H1 (cell line): ENCODE measurements at regions not wholly inside any gene's neighbourhood (a gene's known extent, or its start where the extent isn't known, plus 50 kb on each side); places are given as distances from the start of the nearest gene placed in this dataset.

Experiments
- YY1 ChIP-seq: IDR thresholded peaks from 2 replicates; pipeline ENCODE4 v1.6.1; 2011; ENCODE audit warnings: low read depth, mild to moderate bottlenecking, low read length
- TF ChIP-seq, protein P1 (sequence below): fragments of 300-600 bp; sonication (generic); IDR thresholded peaks from 2 replicates; pipeline ENCODE4 v1.7.1; 2012; ENCODE audit warnings: low read length, moderate library complexity, mild to moderate bottlenecking, inconsistent platforms; ENCODE audit not compliant: insufficient replicate concordance

GRCh38 chr4:138673053-138673452, 342.5 kb upstream of the NOCT start (continued):
- TF ChIP-seq, protein P1, sequence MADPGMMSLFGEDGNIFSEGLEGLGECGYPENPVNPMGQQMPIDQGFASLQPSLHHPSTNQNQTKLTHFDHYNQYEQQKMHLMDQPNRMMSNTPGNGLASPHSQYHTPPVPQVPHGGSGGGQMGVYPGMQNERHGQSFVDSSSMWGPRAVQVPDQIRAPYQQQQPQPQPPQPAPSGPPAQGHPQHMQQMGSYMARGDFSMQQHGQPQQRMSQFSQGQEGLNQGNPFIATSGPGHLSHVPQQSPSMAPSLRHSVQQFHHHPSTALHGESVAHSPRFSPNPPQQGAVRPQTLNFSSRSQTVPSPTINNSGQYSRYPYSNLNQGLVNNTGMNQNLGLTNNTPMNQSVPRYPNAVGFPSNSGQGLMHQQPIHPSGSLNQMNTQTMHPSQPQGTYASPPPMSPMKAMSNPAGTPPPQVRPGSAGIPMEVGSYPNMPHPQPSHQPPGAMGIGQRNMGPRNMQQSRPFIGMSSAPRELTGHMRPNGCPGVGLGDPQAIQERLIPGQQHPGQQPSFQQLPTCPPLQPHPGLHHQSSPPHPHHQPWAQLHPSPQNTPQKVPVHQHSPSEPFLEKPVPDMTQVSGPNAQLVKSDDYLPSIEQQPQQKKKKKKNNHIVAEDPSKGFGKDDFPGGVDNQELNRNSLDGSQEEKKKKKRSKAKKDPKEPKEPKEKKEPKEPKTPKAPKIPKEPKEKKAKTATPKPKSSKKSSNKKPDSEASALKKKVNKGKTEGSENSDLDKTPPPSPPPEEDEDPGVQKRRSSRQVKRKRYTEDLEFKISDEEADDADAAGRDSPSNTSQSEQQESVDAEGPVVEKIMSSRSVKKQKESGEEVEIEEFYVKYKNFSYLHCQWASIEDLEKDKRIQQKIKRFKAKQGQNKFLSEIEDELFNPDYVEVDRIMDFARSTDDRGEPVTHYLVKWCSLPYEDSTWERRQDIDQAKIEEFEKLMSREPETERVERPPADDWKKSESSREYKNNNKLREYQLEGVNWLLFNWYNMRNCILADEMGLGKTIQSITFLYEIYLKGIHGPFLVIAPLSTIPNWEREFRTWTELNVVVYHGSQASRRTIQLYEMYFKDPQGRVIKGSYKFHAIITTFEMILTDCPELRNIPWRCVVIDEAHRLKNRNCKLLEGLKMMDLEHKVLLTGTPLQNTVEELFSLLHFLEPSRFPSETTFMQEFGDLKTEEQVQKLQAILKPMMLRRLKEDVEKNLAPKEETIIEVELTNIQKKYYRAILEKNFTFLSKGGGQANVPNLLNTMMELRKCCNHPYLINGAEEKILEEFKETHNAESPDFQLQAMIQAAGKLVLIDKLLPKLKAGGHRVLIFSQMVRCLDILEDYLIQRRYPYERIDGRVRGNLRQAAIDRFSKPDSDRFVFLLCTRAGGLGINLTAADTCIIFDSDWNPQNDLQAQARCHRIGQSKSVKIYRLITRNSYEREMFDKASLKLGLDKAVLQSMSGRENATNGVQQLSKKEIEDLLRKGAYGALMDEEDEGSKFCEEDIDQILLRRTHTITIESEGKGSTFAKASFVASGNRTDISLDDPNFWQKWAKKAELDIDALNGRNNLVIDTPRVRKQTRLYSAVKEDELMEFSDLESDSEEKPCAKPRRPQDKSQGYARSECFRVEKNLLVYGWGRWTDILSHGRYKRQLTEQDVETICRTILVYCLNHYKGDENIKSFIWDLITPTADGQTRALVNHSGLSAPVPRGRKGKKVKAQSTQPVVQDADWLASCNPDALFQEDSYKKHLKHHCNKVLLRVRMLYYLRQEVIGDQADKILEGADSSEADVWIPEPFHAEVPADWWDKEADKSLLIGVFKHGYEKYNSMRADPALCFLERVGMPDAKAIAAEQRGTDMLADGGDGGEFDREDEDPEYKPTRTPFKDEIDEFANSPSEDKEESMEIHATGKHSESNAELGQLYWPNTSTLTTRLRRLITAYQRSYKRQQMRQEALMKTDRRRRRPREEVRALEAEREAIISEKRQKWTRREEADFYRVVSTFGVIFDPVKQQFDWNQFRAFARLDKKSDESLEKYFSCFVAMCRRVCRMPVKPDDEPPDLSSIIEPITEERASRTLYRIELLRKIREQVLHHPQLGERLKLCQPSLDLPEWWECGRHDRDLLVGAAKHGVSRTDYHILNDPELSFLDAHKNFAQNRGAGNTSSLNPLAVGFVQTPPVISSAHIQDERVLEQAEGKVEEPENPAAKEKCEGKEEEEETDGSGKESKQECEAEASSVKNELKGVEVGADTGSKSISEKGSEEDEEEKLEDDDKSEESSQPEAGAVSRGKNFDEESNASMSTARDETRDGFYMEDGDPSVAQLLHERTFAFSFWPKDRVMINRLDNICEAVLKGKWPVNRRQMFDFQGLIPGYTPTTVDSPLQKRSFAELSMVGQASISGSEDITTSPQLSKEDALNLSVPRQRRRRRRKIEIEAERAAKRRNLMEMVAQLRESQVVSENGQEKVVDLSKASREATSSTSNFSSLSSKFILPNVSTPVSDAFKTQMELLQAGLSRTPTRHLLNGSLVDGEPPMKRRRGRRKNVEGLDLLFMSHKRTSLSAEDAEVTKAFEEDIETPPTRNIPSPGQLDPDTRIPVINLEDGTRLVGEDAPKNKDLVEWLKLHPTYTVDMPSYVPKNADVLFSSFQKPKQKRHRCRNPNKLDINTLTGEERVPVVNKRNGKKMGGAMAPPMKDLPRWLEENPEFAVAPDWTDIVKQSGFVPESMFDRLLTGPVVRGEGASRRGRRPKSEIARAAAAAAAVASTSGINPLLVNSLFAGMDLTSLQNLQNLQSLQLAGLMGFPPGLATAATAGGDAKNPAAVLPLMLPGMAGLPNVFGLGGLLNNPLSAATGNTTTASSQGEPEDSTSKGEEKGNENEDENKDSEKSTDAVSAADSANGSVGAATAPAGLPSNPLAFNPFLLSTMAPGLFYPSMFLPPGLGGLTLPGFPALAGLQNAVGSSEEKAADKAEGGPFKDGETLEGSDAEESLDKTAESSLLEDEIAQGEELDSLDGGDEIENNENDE, result no peak
- TF ChIP-seq YY1, result no peak
- TF ChIP-seq, all 59 proteins: peak for 0
